ENCODE measurements at regions not wholly inside any gene's neighbourhood (a gene's known extent, or its start where the extent isn't known, plus 50 kb on each side); places are given as distances from the start of the nearest gene placed in this dataset.

- H3K9ac ChIP-seq (ENCODE audit: low read length in 2 of 2) = no peak overlapping the region
- no peaks in the 10 kb centered on the region for H3K27me3 ChIP-seq (ENCODE audit: control insufficient read depth in 1 of 2, insufficient read depth in 2 of 2, low read length in 2 of 2)
- H3K27ac ChIP-seq (ENCODE audit: low read length) = no peak overlapping the region
- H3K4me1 ChIP-seq (ENCODE audit: control insufficient read depth, insufficient read depth, low read length) = no peaks in the 10 kb centered on the region
- H3K36me3 ChIP-seq (ENCODE audit: control insufficient read depth in 2 of 2, insufficient read depth in 2 of 2, low read length in 2 of 2) = no peaks in the 10 kb centered on the region
- H3K4me3 ChIP-seq (ENCODE audit: low read length in 2 of 2) = no peak overlapping the region
- no peaks in the 10 kb centered on the region for H3K9me3 ChIP-seq (ENCODE audit: control insufficient read depth in 2 of 2, low read length in 2 of 2)
These were observed 197.2 kb downstream of the GRXCR1 start for GRCh38 chr4:43089730-43090129.

- H3K4me1 ChIP-seq (ENCODE audit: control insufficient read depth, insufficient read depth, low read length) = no peaks in the 10 kb centered on the region
- H3K9me3 ChIP-seq (ENCODE audit: control insufficient read depth in 2 of 2, low read length in 2 of 2) = no peaks in the 10 kb centered on the region
- H3K27me3 ChIP-seq (ENCODE audit: control insufficient read depth in 1 of 2, insufficient read depth in 2 of 2, low read length in 2 of 2) = no peaks in the 10 kb centered on the region
- H3K4me3 ChIP-seq (ENCODE audit: low read length in 2 of 2) = no peak overlapping the region
- no peak overlapping the region for H3K9ac ChIP-seq (ENCODE audit: low read length in 2 of 2)
- no peak overlapping the region for H3K27ac ChIP-seq (ENCODE audit: low read length)
- no peaks in the 10 kb centered on the region for H3K36me3 ChIP-seq (ENCODE audit: control insufficient read depth in 2 of 2, insufficient read depth in 2 of 2, low read length in 2 of 2)
These were observed 210.5 kb downstream of the GRXCR1 start for GRCh38 chr4:43103048-43103447.

GRCh38 chr4:43112139-43112538, 219.6 kb downstream of the GRXCR1 start:
- Histone ChIP-seq H3K9me3 (ENCODE audit: control insufficient read depth in 2 of 2, low read length in 2 of 2) (no peaks in the 10 kb centered on the region), H3K4me1 (ENCODE audit: control insufficient read depth, insufficient read depth, low read length) (no peaks in the 10 kb centered on the region), H3K27ac (ENCODE audit: low read length) (no peak overlapping the region), H3K36me3 (ENCODE audit: control insufficient read depth in 2 of 2, insufficient read depth in 2 of 2, low read length in 2 of 2) (no peaks in the 10 kb centered on the region), H3K4me3 (ENCODE audit: low read length in 2 of 2) (no peak overlapping the region), H3K9ac (ENCODE audit: low read length in 2 of 2) (no peak overlapping the region), H3K27me3 (ENCODE audit: control insufficient read depth in 1 of 2, insufficient read depth in 2 of 2, low read length in 2 of 2) (no peaks in the 10 kb centered on the region)

- Histone ChIP-seq H3K9me3 (ENCODE audit: control insufficient read depth in 2 of 2, low read length in 2 of 2) (no peaks in the 10 kb centered on the region), H3K4me1 (ENCODE audit: control insufficient read depth, insufficient read depth, low read length) (no peaks in the 10 kb centered on the region), H3K27me3 (ENCODE audit: control insufficient read depth in 1 of 2, insufficient read depth in 2 of 2, low read length in 2 of 2) (no peaks in the 10 kb centered on the region), H3K27ac (ENCODE audit: low read length) (no peak overlapping the region), H3K36me3 (ENCODE audit: control insufficient read depth in 2 of 2, insufficient read depth in 2 of 2, low read length in 2 of 2) (no peaks in the 10 kb centered on the region), H3K4me3 (ENCODE audit: low read length in 2 of 2) (no peak overlapping the region), H3K9ac (ENCODE audit: low read length in 2 of 2) (no peak overlapping the region)
These were observed 220.7 kb downstream of the GRXCR1 start for GRCh38 chr4:43113196-43113595.

- no peaks in the 10 kb centered on the region for H3K4me1 ChIP-seq (ENCODE audit: control insufficient read depth, insufficient read depth, low read length)
- no peak overlapping the region for H3K27ac ChIP-seq (ENCODE audit: low read length)
- no peaks in the 10 kb centered on the region for H3K9me3 ChIP-seq (ENCODE audit: control insufficient read depth in 2 of 2, low read length in 2 of 2)
- no peaks in the 10 kb centered on the region for H3K36me3 ChIP-seq (ENCODE audit: control insufficient read depth in 2 of 2, insufficient read depth in 2 of 2, low read length in 2 of 2)
- H3K27me3 ChIP-seq (ENCODE audit: control insufficient read depth in 1 of 2, insufficient read depth in 2 of 2, low read length in 2 of 2) = no peaks in the 10 kb centered on the region
- H3K4me3 ChIP-seq (ENCODE audit: low read length in 2 of 2) = no peak overlapping the region
- no peak overlapping the region for H3K9ac ChIP-seq (ENCODE audit: low read length in 2 of 2)
These were observed 234.1 kb downstream of the GRXCR1 start for GRCh38 chr4:43126595-43126994.

- H3K27me3 ChIP-seq (ENCODE audit: control insufficient read depth in 1 of 2, insufficient read depth in 2 of 2, low read length in 2 of 2) = no peaks in the 10 kb centered on the region
- no peaks in the 10 kb centered on the region for H3K4me1 ChIP-seq (ENCODE audit: control insufficient read depth, insufficient read depth, low read length)
- H3K27ac ChIP-seq (ENCODE audit: low read length) = no peak overlapping the region
- H3K9ac ChIP-seq (ENCODE audit: low read length in 2 of 2) = no peak overlapping the region
- H3K9me3 ChIP-seq (ENCODE audit: control insufficient read depth in 2 of 2, low read length in 2 of 2) = no peaks in the 10 kb centered on the region
- H3K36me3 ChIP-seq (ENCODE audit: control insufficient read depth in 2 of 2, insufficient read depth in 2 of 2, low read length in 2 of 2) = no peaks in the 10 kb centered on the region
- H3K4me3 ChIP-seq (ENCODE audit: low read length in 2 of 2) = no peak overlapping the region
These were observed 237.9 kb downstream of the GRXCR1 start for GRCh38 chr4:43130228-43131021.

GRCh38 chr4:43132010-43132582, 239.6 kb downstream of the GRXCR1 start:
- Histone ChIP-seq H3K4me1 (ENCODE audit: control insufficient read depth, insufficient read depth, low read length) (no peaks in the 10 kb centered on the region), H3K9me3 (ENCODE audit: control insufficient read depth in 2 of 2, low read length in 2 of 2) (no peaks in the 10 kb centered on the region), H3K4me3 (ENCODE audit: low read length in 2 of 2) (peak overlapping the region in 1 of 2 donors; percentile 14), H3K9ac (ENCODE audit: low read length in 2 of 2) (no peak overlapping the region), H3K27me3 (ENCODE audit: control insufficient read depth in 1 of 2, insufficient read depth in 2 of 2, low read length in 2 of 2) (no peaks in the 10 kb centered on the region), H3K27ac (ENCODE audit: low read length) (no peak overlapping the region), H3K36me3 (ENCODE audit: control insufficient read depth in 2 of 2, insufficient read depth in 2 of 2, low read length in 2 of 2) (no peaks in the 10 kb centered on the region)

GRCh38 chr4:43133566-43133965, 241.1 kb downstream of the GRXCR1 start:
- no peaks in the 10 kb centered on the region for H3K27me3 ChIP-seq (ENCODE audit: control insufficient read depth in 1 of 2, insufficient read depth in 2 of 2, low read length in 2 of 2)
- H3K9me3 ChIP-seq (ENCODE audit: control insufficient read depth in 2 of 2, low read length in 2 of 2) = no peaks in the 10 kb centered on the region
- no peak overlapping the region for H3K4me3 ChIP-seq (ENCODE audit: low read length in 2 of 2)
- no peak overlapping the region for H3K9ac ChIP-seq (ENCODE audit: low read length in 2 of 2)
- H3K27ac ChIP-seq (ENCODE audit: low read length) = no peak overlapping the region
- no peaks in the 10 kb centered on the region for H3K4me1 ChIP-seq (ENCODE audit: control insufficient read depth, insufficient read depth, low read length)
- no peaks in the 10 kb centered on the region for H3K36me3 ChIP-seq (ENCODE audit: control insufficient read depth in 2 of 2, insufficient read depth in 2 of 2, low read length in 2 of 2)

GRCh38 chr4:43136752-43137151, 244.2 kb downstream of the GRXCR1 start:
- Histone ChIP-seq H3K27ac (ENCODE audit: low read length) (no peak overlapping the region), H3K9ac (ENCODE audit: low read length in 2 of 2) (no peak overlapping the region), H3K36me3 (ENCODE audit: control insufficient read depth in 2 of 2, insufficient read depth in 2 of 2, low read length in 2 of 2) (no peaks in the 10 kb centered on the region), H3K4me3 (ENCODE audit: low read length in 2 of 2) (no peak overlapping the region), H3K9me3 (ENCODE audit: control insufficient read depth in 2 of 2, low read length in 2 of 2) (no peaks in the 10 kb centered on the region), H3K4me1 (ENCODE audit: control insufficient read depth, insufficient read depth, low read length) (no peaks in the 10 kb centered on the region), H3K27me3 (ENCODE audit: control insufficient read depth in 1 of 2, insufficient read depth in 2 of 2, low read length in 2 of 2) (no peaks in the 10 kb centered on the region)

- H3K9ac ChIP-seq (ENCODE audit: low read length in 2 of 2) = no peak overlapping the region
- H3K4me1 ChIP-seq (ENCODE audit: control insufficient read depth, insufficient read depth, low read length) = no peaks in the 10 kb centered on the region
- H3K27ac ChIP-seq (ENCODE audit: low read length) = no peak overlapping the region
- no peaks in the 10 kb centered on the region for H3K36me3 ChIP-seq (ENCODE audit: control insufficient read depth in 2 of 2, insufficient read depth in 2 of 2, low read length in 2 of 2)
- no peak overlapping the region for H3K4me3 ChIP-seq (ENCODE audit: low read length in 2 of 2)
- H3K27me3 ChIP-seq (ENCODE audit: control insufficient read depth in 1 of 2, insufficient read depth in 2 of 2, low read length in 2 of 2) = no peaks in the 10 kb centered on the region
- H3K9me3 ChIP-seq (ENCODE audit: control insufficient read depth in 2 of 2, low read length in 2 of 2) = no peaks in the 10 kb centered on the region
These were observed 253.7 kb downstream of the GRXCR1 start for GRCh38 chr4:43146198-43146597.

GRCh38 chr4:43148481-43148880, 256.0 kb downstream of the GRXCR1 start:
- H3K27me3 ChIP-seq (ENCODE audit: control insufficient read depth in 1 of 2, insufficient read depth in 2 of 2, low read length in 2 of 2) = no peaks in the 10 kb centered on the region
- no peaks in the 10 kb centered on the region for H3K9me3 ChIP-seq (ENCODE audit: control insufficient read depth in 2 of 2, low read length in 2 of 2)
- no peaks in the 10 kb centered on the region for H3K4me1 ChIP-seq (ENCODE audit: control insufficient read depth, insufficient read depth, low read length)
- no peak overlapping the region for H3K9ac ChIP-seq (ENCODE audit: low read length in 2 of 2)
- H3K4me3 ChIP-seq (ENCODE audit: low read length in 2 of 2) = no peak overlapping the region
- no peaks in the 10 kb centered on the region for H3K36me3 ChIP-seq (ENCODE audit: control insufficient read depth in 2 of 2, insufficient read depth in 2 of 2, low read length in 2 of 2)
- no peak overlapping the region for H3K27ac ChIP-seq (ENCODE audit: low read length)

Data from stomach smooth muscle (tissue), 2 donors.